ENCODE measurements at regions not wholly inside any gene's neighbourhood (a gene's known extent, or its start where the extent isn't known, plus 50 kb on each side); places are given as distances from the start of the nearest gene placed in this dataset.

DNA sequence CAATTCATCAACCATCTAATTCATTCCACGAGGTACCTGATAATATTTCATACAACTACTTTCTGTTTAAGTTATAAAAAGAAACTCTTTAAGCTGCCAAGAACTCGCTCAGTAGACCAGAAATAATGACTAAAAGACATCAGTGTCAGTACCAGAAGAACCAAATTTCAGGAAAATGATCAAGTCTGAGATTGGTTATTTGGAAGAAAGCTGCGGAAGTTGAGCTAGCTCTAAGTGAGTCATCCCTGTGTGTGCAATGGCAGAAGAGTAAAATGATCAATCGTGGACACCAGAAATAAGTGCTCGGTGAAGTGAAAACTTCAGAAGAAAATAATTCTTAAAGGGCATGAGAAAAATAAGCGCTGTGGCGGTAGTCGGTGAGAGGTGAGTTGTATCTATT lies 933.2 kb upstream of the CHORDC1 start:
- TF ChIP-seq, protein P1, sequence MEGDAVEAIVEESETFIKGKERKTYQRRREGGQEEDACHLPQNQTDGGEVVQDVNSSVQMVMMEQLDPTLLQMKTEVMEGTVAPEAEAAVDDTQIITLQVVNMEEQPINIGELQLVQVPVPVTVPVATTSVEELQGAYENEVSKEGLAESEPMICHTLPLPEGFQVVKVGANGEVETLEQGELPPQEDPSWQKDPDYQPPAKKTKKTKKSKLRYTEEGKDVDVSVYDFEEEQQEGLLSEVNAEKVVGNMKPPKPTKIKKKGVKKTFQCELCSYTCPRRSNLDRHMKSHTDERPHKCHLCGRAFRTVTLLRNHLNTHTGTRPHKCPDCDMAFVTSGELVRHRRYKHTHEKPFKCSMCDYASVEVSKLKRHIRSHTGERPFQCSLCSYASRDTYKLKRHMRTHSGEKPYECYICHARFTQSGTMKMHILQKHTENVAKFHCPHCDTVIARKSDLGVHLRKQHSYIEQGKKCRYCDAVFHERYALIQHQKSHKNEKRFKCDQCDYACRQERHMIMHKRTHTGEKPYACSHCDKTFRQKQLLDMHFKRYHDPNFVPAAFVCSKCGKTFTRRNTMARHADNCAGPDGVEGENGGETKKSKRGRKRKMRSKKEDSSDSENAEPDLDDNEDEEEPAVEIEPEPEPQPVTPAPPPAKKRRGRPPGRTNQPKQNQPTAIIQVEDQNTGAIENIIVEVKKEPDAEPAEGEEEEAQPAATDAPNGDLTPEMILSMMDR (IDR thresholded peaks at IDR 0.05; ENCODE audit: low read length): no peak
- TF ChIP-seq EZH2phosphoT487 (IDR thresholded peaks at IDR 0.05; ENCODE audit: low read length) (no peak), EZH2 (optimal IDR thresholded peaks at IDR 0.05; ENCODE audit: low read depth, low read length) (no peak)
